COR-L47 (cell line): ENCODE measurements at regions not wholly inside any gene's neighbourhood (a gene's known extent, or its start where the extent isn't known, plus 50 kb on each side); places are given as distances from the start of the nearest gene placed in this dataset.
"Not testable (repeated sequence)": the region's sequence is repeated elsewhere in the genome, so short reads cannot be mapped to it uniquely, and the experiment has no call there.

Experiments used
- DNase-seq: peaks from one replicate; lab custom pipeline; 2025; lab: John Stamatoyannopoulos, UW

DNA sequence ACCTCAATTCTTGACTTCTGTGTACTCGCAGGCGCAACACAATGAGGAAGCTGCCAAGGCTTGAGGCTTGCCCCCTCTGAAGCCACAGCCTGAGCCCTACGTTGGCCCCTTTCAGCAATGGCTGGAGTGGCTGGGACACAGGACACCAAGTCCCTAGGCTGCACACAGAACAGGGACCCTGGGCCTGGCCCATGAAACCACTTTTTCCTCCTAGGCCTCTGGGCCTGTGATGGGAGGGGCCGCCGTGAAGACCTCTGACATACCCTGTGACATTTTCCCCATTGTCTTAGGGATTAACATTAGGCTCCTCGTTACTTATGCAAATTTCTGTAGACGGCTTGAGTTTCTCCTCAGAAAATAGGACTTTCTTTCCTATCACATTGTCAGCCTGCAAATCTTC lies 507.2 kb upstream of the ZNF608 start:
- DNase-seq = not testable (repeated sequence)

- no peak for DNase-seq
These were observed 507.8 kb upstream of the ZNF608 start for GRCh38 chr5:125254267-125254666.

DNA sequence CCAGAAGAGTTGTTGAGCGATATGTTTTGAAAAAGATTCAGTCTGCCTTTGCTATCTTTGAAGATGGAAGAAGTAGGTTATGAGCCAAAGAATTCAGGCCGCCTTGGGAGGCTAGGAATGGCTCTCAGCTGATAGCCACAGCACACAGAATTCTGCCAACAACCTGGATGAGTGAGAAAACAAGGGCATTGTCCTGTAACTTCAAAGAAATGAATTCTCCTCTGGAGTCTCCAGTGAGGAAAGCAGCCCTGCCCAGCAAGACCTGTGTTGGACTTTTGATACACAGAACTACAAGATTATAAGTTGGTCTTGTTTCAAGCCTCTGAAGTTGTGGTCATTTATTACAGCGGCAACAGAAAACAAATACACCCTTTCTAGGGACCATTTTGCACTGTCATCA lies 509.9 kb upstream of the ZNF608 start:
- no peak for DNase-seq

- peak; percentile 47 for DNase-seq
These were observed 510.9 kb upstream of the ZNF608 start for GRCh38 chr5:125257057-125257972.

DNA sequence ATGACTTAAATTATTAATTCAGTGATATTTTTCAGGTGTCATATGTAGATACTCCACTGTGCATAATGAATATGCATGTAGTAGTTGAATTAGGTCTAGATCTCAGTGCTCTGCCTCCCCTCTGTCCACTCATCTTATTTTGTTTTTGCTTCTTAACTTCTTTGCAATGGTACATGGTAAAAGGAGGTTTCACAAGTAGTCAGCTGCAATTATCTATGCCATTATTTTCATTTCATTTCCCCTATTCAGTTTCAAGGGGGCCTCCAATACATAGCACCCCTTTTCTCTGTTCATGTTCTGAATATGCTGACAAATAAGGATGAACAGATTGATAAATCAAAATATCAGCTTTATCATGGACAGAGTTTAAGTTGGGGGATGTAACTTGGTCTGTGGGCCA lies 511.6 kb upstream of the ZNF608 start:
- no peak for DNase-seq

DNA sequence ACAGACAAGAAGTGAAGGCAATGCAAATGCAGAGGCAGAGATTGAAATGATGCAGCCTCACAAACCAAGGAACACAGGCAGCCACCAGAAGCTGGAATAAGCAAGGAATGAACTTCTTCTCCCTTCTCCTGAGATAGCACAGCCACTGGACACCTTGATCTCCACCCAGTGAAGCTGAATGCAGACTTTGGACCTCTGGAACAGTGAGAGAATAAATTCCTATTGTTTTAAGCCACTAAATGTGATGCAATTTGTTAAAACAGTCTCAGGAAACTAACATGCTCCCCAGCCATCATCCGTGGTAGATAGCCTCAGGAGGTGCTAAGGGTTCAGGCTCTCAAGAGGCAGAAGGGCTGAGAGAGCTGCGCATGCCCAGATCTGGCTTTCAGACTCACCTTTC lies 512.2 kb upstream of the ZNF608 start:
- DNase-seq = no peak

DNA sequence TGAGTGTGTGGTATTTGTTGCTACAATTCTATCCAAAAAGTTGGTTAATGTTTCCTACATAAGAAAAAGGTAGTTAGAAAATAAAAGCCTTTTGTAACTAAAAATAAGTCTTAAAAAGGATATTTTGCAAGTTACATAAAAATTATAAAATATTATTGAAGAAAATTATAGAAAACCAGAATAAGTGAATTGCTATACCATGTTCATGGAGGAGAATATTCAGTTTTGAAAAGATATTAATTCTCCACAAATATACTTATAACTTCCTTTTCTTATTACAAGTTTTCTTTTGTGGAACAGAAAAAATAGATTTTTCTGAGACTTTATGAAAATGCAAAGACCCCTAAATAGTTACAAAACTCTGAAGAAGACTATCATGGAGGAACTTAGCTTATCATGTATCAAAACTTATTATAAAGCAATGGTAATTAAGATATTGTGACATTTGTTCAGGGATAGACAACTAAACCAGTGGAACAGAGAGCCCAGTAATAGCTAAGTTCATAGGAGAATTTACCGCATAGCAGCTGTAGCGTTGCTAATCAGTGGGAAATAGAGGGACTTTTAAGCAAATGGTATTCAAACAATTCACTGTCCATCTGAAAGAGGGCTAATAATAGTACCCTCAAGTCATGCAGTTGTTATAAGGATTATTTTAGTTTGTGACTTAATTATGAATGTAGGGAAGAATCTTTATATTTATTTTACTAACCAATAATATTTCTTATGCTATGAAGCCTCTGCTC lies 515.2 kb upstream of the ZNF608 start:
- DNase-seq = no peak

DNA sequence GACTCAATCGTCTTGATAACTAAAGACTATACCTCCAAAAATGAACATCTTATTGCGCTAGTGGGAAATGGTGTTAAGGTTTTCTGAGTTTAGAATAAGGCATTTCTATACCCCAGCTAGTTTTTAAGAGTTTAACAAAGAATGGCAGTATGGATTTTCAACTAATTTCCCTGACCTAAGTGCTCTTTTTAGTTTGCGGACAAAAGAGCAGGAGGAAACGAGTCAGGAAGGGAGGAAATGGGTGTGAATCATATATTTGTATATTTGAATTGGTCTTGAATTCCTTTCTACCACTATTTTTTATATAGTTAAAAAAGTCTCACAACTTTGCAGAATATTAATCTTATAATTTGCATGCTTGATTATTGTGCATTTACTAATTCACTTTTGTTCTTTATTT lies 516.3 kb upstream of the ZNF608 start:
- DNase-seq = no peak

- DNase-seq = no peak
These were observed 516.9 kb upstream of the ZNF608 start for GRCh38 chr5:125263356-125263755.

DNA sequence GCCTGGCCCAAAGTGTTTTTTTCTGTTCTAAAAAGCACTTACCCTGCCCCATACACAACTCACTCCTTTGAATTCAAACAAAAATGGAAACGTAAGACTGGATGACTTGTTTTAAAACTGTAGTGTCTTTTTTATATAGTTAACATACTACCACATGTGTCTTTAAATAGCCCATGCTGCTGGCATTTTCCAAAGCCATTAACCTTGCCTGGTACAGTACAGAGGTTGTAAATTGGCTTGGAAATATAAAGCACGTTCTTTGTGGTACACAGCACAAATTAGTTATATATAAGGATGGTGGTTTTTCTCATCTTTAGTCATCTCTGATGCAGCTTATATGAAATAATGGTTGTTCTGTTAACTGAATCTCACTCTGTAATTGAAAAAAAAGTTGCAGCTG lies 519.7 kb upstream of the ZNF608 start:
- DNase-seq = no peak

DNA sequence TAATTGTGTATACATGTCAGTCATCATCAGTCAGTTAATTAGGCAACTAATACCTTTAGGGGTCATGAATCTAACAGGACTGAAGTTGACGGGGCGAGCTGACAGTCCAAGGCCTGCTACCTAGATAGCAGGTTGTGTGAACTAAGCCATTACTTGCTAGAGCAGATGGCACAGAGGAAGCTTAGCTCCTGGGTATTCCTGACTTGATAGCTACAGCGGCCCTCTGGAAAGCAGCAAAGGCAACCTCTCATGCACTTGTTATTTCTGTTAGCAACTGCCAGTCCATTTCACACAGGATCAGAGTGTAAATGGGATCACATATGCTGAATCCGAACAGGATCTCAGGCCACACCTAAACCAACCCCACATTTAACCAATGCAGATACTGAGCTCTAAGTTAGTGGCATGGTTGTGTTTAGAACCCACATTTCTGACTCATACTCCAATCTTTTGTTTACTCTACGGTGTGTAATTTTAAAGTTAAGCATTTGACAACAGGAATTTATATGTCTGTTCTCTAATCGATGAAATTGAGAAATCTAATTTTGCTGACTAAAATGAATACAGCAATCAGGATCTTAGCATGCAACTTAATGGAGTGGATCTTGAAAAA lies 521.3 kb upstream of the ZNF608 start:
- DNase-seq = no peak

- no peak for DNase-seq
These were observed 523.5 kb upstream of the ZNF608 start for GRCh38 chr5:125269926-125270325.

- no peak for DNase-seq
These were observed 525.9 kb upstream of the ZNF608 start for GRCh38 chr5:125272357-125272756.

DNA sequence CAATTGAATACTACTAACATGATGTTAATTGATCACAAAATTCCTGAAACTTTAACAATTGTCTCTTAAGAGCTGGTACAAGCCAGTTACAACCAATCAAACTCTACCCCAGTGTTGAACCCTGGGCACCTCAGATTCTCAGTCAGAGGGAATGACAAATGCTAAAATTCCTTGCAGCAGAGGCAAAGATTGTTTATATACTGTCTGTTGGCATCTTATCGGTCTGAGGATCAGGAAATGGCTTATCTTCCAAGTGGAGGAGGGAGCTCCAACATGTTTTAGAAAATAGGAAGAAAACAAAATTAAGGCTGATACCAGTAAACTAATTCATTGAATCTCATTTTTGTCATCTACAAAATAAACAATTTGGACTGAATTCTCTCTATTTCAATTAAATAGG lies 527.8 kb upstream of the ZNF608 start:
- no peak for DNase-seq

DNA sequence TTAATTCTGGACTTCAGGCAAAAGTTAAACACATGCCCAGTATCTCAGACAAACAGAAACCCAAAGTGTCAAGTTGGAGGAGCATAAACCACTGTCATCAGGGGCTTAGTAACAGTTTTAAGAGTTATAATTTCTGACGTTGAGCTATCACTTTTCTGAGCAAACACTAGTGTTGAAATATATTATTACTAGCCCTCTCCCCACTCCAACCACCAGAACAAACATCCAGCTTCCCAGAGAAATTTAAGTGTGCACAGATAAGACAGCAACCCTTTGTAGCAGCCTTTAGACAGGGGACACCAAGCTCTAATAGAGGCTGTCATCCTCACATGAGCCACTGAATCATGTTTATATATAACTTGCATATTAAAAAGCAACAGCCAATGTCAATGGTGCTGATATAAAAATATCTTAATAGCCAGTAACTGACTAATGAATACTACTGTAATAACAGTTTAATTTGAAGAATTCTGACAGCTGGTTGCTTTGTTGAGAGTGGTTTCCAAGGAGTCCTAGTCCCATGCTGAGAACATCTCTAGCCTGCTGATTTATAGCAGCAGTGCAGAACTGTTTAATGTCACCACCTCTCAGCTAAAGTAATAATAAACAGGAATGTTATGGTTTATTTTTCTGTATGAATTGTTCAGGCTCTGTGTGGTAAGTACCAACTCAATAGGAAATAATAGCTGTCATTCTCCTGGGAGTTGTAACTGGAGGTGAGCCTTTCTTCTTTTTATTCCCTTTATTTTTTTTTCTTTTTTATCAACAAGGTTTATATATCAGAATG lies 528.7 kb upstream of the ZNF608 start:
- peak; percentile 62 for DNase-seq

DNA sequence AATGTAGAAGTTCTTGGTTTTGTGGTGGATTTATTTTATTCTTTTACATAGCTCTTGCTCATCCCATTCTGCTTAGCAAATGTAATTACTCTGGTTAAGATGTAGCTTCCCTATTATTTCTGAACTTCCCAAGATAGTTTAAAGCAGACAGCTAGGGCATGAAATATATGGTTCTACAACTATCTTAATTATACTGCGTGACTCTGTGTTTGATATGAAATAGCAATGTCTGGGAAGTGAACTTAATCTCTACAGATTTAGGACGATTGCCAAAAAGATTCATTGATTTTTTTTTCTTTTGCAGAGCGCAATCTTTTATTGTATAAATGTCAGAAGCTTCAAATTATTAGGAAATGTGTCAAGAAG lies 529.3 kb upstream of the ZNF608 start:
- DNase-seq = no peak

- DNase-seq = no peak
These were observed 529.7 kb upstream of the ZNF608 start for GRCh38 chr5:125276096-125276495.

- no peak for DNase-seq
These were observed 531.2 kb upstream of the ZNF608 start for GRCh38 chr5:125277494-125278154.

- no peak for DNase-seq
These were observed 532.3 kb upstream of the ZNF608 start for GRCh38 chr5:125278711-125279110.

DNA sequence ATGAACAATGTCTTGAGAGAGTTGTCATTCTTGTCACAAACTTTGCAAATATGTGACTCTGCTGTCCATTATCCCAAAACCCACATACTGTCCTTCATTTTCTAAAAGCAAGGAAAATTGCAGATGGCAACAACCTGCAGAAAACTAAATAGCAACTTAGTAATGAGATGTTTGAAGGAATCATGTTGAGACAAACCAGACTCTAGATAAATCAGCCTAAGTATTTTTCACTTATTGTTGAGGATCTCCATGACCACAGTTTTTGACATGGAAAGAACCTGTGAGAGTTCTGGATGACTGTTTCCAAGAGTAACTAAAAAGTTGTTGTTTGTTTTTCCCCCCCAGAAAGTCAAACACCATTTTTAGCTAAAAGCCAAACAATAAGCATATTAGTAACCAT lies 535.2 kb upstream of the ZNF608 start:
- DNase-seq = no peak

DNA sequence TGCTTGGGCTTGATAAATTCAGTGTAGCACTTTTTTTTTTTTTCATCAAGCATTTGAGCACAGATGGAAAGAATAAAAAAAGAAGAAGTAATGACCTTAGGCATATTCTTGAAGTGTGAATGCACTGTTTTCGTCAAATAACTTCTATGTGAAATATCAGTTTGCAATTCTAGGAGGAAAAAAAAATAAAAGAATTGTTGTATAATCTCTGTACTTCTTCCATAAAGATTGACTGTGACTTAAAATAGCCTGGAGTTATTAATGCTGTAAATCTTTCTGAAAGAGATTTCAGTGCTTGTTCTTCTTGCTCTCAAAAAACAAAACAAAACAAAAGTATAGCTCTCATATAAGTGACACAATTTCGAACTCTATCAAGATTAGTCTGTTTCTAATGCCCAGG lies 536.9 kb upstream of the ZNF608 start:
- no peak for DNase-seq

- peak; percentile 49 for DNase-seq
These were observed 539.8 kb upstream of the ZNF608 start for GRCh38 chr5:125286271-125286670.
